HL-60 (cell line): ENCODE measurements at regions not wholly inside any gene's neighbourhood (a gene's known extent, or its start where the extent isn't known, plus 50 kb on each side); places are given as distances from the start of the nearest gene placed in this dataset.
"Not testable (repeated sequence)": the region's sequence is repeated elsewhere in the genome, so short reads cannot be mapped to it uniquely, and the experiment has no call there.

Experiments used
- DNase-seq, 2 experiments: peaks; one replicate each; pipeline ENCODE4 v3.0.0-alpha.2; 2010 to 2020; ENCODE audit warnings: low read depth in 1 of 2, low spot score in 1 of 2
- H3K27ac ChIP-seq: fragments of 250-450 bp; sonication (Bioruptor Pico); replicated peaks from 2 replicates; pipeline ENCODE4 v1.5.1; 2020; ENCODE audit warnings: mild to moderate bottlenecking, moderate library complexity
- H3K27me3 ChIP-seq: fragments of 250-450 bp; sonication (Bioruptor Pico); 2 replicates; pipeline ENCODE4 v1.5.1; 2021; ENCODE audit warnings: mild to moderate bottlenecking, moderate library complexity; ENCODE audit not compliant: insufficient read depth, poor library complexity, severe bottlenecking
- H3K4me3 ChIP-seq: replicated peaks from 2 replicates; pipeline ENCODE4 v1.5.1; 2011; ENCODE audit warnings: mild to moderate bottlenecking, control low read depth, low read length; ENCODE audit not compliant: insufficient read depth
- GABPA ChIP-seq: IDR thresholded peaks from 2 replicates; pipeline ENCODE4 v1.6.1; 2012; ENCODE audit warnings: low read depth
- POLR2AphosphoS5 ChIP-seq: IDR thresholded peaks from 2 replicates; pipeline ENCODE4 v1.6.1; 2012; ENCODE audit warnings: low read depth
- REST ChIP-seq: IDR thresholded peaks from 2 replicates; pipeline ENCODE4 v1.6.1; 2012; ENCODE audit warnings: low read depth; ENCODE audit not compliant: insufficient replicate concordance
- SPI1 ChIP-seq: IDR thresholded peaks from 2 replicates; pipeline ENCODE4 v1.6.1; 2012; ENCODE audit warnings: low read depth, mild to moderate bottlenecking, borderline replicate concordance
- TF ChIP-seq, protein P1 (sequence below): IDR thresholded peaks from one replicate; pipeline ENCODE4 v1.5.1; 2011; ENCODE audit warnings: low read length, control low read depth, inconsistent platforms; ENCODE audit not compliant: insufficient read depth

DNA sequence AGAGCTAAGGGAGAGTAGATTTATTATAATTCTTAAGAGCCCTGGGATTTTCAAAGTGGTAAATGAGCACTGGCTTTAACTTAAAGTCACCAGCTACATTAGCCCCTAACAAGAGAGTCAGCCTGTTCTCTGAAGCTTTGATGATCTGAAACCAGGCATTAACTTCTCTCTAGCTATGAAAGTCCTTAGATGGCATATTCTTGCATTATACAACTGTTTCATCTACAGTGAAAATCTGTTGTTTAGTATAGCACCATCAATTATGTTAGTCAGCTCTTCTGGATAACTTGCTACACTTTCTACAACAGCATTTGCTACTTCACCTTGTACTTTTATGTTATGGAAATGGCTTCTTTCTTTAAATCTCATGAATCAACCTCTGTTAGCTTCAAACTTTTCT, 1046.7 kb downstream of the HACE1 start:
- H3K27me3 ChIP-seq: no peaks in the 10 kb centered on the region
- TF ChIP-seq SPI1 (no peak), GABPA (no peak), REST (no peak)
- TF ChIP-seq, protein P1, sequence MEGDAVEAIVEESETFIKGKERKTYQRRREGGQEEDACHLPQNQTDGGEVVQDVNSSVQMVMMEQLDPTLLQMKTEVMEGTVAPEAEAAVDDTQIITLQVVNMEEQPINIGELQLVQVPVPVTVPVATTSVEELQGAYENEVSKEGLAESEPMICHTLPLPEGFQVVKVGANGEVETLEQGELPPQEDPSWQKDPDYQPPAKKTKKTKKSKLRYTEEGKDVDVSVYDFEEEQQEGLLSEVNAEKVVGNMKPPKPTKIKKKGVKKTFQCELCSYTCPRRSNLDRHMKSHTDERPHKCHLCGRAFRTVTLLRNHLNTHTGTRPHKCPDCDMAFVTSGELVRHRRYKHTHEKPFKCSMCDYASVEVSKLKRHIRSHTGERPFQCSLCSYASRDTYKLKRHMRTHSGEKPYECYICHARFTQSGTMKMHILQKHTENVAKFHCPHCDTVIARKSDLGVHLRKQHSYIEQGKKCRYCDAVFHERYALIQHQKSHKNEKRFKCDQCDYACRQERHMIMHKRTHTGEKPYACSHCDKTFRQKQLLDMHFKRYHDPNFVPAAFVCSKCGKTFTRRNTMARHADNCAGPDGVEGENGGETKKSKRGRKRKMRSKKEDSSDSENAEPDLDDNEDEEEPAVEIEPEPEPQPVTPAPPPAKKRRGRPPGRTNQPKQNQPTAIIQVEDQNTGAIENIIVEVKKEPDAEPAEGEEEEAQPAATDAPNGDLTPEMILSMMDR: no peak
- H3K27ac ChIP-seq: no peak overlapping the region
- no peak for DNase-seq
- H3K4me3 ChIP-seq: no peak overlapping the region

DNA sequence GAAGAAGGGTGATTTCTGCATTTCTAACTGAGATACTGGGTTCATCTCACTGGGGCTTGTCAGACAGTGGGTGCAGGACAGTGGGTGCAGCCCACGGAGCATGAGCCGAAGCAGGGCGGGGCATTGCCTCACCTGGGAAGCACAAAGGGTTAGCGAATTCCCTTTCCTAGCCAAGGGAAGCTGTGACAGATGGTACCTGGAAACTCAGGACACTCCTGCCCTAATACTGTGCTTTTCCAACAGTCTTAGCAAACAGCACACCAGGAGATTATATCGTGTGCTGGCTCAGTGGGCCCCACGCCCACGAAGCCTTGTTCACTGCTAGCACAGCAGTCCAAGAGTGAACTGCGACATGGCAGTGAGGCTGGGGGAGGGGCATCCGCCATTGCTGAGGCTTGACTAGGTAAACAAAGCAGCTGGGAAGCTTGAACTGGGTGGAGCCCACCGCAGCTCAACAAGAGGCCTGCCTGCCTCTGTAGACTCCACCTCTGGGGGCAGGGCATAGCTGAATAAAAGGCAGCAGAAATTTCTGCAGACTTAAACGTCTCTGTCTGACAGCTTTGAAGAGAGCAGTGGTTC, 1057.7 kb downstream of the HACE1 start:
- not testable (repeated sequence) for H3K27ac ChIP-seq, H3K27me3 ChIP-seq, DNase-seq, H3K4me3 ChIP-seq

GRCh38 chr6:103799971-103800670, 1059.6 kb downstream of the HACE1 start:
- no peak for TF ChIP-seq SPI1
- TF ChIP-seq REST: no peak
- TF ChIP-seq, protein P1: no peak
- no peak for TF ChIP-seq POLR2AphosphoS5
- TF ChIP-seq GABPA: no peak
- no peak for DNase-seq

GRCh38 chr6:103798166-103798565, 1061.6 kb downstream of the HACE1 start:
- TF ChIP-seq SPI1 (no peak), REST (no peak), GABPA (no peak), POLR2AphosphoS5 (no peak)
- TF ChIP-seq, protein P1: no peak
- no peak for DNase-seq

More at GRCh38 chr6:103799971-103800670, 1059.6 kb downstream of the HACE1 start:
- H3K27me3 ChIP-seq: no peaks in the 10 kb centered on the region
- no peak overlapping the region for H3K4me3 ChIP-seq
- H3K27ac ChIP-seq: no peak overlapping the region

More at GRCh38 chr6:103798166-103798565, 1061.6 kb downstream of the HACE1 start:
- no peak overlapping the region for H3K27ac ChIP-seq
- no peaks in the 10 kb centered on the region for H3K27me3 ChIP-seq
- H3K4me3 ChIP-seq: no peak overlapping the region
